ENCODE measurements at regions not wholly inside any gene's neighbourhood (a gene's known extent, or its start where the extent isn't known, plus 50 kb on each side); places are given as distances from the start of the nearest gene placed in this dataset.
A peak's percentile ranks its signal among the peaks of the same experiment; 100 is the strongest.
"Not testable (repeated sequence)": the region's sequence is repeated elsewhere in the genome, so short reads cannot be mapped to it uniquely, and the experiment has no call there.

- DNase-seq (ENCODE audit: low read depth, low spot score): not testable (repeated sequence)
These were observed 390.4 kb upstream of the STXBP6 start for GRCh38 chr14:25440382-25440781.

GRCh38 chr14:25436906-25437305 lies 387.0 kb upstream of the STXBP6 start:
- DNase-seq (ENCODE audit: low read depth, low spot score): no peak

- no peak for DNase-seq (ENCODE audit: low read depth, low spot score)
These were observed 386.4 kb upstream of the STXBP6 start for GRCh38 chr14:25436288-25436875.

- no peak for DNase-seq (ENCODE audit: low read depth, low spot score)
These were observed 381.5 kb upstream of the STXBP6 start for GRCh38 chr14:25431211-25432076.

GRCh38 chr14:25430808-25431207 lies 380.9 kb upstream of the STXBP6 start:
- DNase-seq (ENCODE audit: low read depth, low spot score): no peak

GRCh38 chr14:25412998-25413397 lies 363.1 kb upstream of the STXBP6 start:
- no peak for DNase-seq (ENCODE audit: low read depth, low spot score)

GRCh38 chr14:25411781-25412757 lies 362.1 kb upstream of the STXBP6 start:
- DNase-seq (ENCODE audit: low read depth, low spot score): no peak

GRCh38 chr14:25406818-25407217 lies 356.9 kb upstream of the STXBP6 start:
- DNase-seq (ENCODE audit: low read depth, low spot score): no peak

- DNase-seq (ENCODE audit: low read depth, low spot score): no peak
These were observed 350.8 kb upstream of the STXBP6 start for GRCh38 chr14:25400607-25401206.

GRCh38 chr14:25396128-25396527 lies 346.2 kb upstream of the STXBP6 start:
- DNase-seq (ENCODE audit: low read depth, low spot score): peak; percentile 3

- no peak for DNase-seq (ENCODE audit: low read depth, low spot score)
These were observed 344.9 kb upstream of the STXBP6 start for GRCh38 chr14:25394791-25395391.

- DNase-seq (ENCODE audit: low read depth, low spot score): no peak
These were observed 344.4 kb upstream of the STXBP6 start for GRCh38 chr14:25394356-25394755.

GRCh38 chr14:25389948-25390347 lies 340.0 kb upstream of the STXBP6 start:
- peak; percentile 8 for DNase-seq (ENCODE audit: low read depth, low spot score)

- DNase-seq (ENCODE audit: low read depth, low spot score): peak; percentile 4
These were observed 331.6 kb upstream of the STXBP6 start for GRCh38 chr14:25381498-25381897.

GRCh38 chr14:25375639-25376038 lies 325.7 kb upstream of the STXBP6 start:
- no peak for DNase-seq (ENCODE audit: low read depth, low spot score)

GRCh38 chr14:25371068-25371467 lies 321.1 kb upstream of the STXBP6 start:
- no peak for DNase-seq (ENCODE audit: low read depth, low spot score)

- DNase-seq (ENCODE audit: low read depth, low spot score): not testable (repeated sequence)
These were observed 320.1 kb upstream of the STXBP6 start for GRCh38 chr14:25370057-25370456.

GRCh38 chr14:25358330-25358729 lies 308.4 kb upstream of the STXBP6 start:
- no peak for DNase-seq (ENCODE audit: low read depth, low spot score)

GRCh38 chr14:25351269-25351668 lies 301.3 kb upstream of the STXBP6 start:
- no peak for DNase-seq (ENCODE audit: low read depth, low spot score)

GRCh38 chr14:25350802-25351201 lies 300.9 kb upstream of the STXBP6 start:
- no peak for DNase-seq (ENCODE audit: low read depth, low spot score)

GRCh38 chr14:25350021-25350420 lies 300.1 kb upstream of the STXBP6 start:
- DNase-seq (ENCODE audit: low read depth, low spot score): no peak
